Upper lobe of left lung (tissue), 6 donors: ENCODE measurements at regions not wholly inside any gene's neighbourhood (a gene's known extent, or its start where the extent isn't known, plus 50 kb on each side); places are given as distances from the start of the nearest gene placed in this dataset.

Experiments
- ATAC-seq, 2 donors: fragments of 200-7000 bp; cut with Tn5 transposase; one replicate each; pipeline ENCODE4 v1.9.1; 2022; ENCODE audit warnings: mild to moderate bottlenecking in 2 of 2, moderate library complexity in 2 of 2; ENCODE audit not compliant: low FRiP score in 2 of 2
- DNase-seq, 2 donors: peaks; one replicate each; pipeline ENCODE4 v3.0.0-alpha.2; 2019 to 2020
- H3K27ac ChIP-seq, 4 donors: fragments of 200-600 bp; sonication (generic); one replicate each; pipeline ENCODE4 v1.5.1; 2016 to 2019
- H3K27me3 ChIP-seq, 4 donors: fragments of 200-600 bp; sonication (generic); one replicate each; pipeline ENCODE4 v1.5.1; 2017 to 2019
- H3K36me3 ChIP-seq, 4 donors: fragments of 200-600 bp; sonication (generic); one replicate each; pipeline ENCODE4 v1.5.1; 2016 to 2019
- H3K4me1 ChIP-seq, 4 donors: fragments of 200-600 bp; sonication (generic); one replicate each; pipeline ENCODE4 v1.5.1; 2018 to 2019
- H3K4me3 ChIP-seq, 4 donors: fragments of 200-600 bp; sonication (generic); one replicate each; pipeline ENCODE4 v1.5.1; 2017 to 2019; ENCODE audit warnings: mild to moderate bottlenecking in 2 of 4, moderate library complexity in 1 of 4
- H3K9me3 ChIP-seq, 4 donors: fragments of 200-600 bp; sonication (generic); one replicate each; pipeline ENCODE4 v1.5.1; 2018 to 2019
- EP300 ChIP-seq, 4 donors: sonication (generic); formaldehyde crosslinking; IDR thresholded peaks; one replicate each; pipeline ENCODE4 v1.5.1; 2017; ENCODE audit warnings: antibody characterized with exemption in 4 of 4, control low read depth in 2 of 4
- POLR2A ChIP-seq, 4 donors: fragments of 450-650 bp; IDR thresholded peaks; one replicate each; pipeline ENCODE4 v1.5.1; 2016 to 2017; ENCODE audit warnings: antibody characterized with exemption in 4 of 4, mild to moderate bottlenecking in 2 of 4
- POLR2AphosphoS5 ChIP-seq, 2 donors: sonication (generic); formaldehyde crosslinking; IDR thresholded peaks; one replicate each; pipeline ENCODE4 v1.5.1; 2017; ENCODE audit warnings: antibody characterized with exemption in 2 of 2
- WGBS, 2 donors: methylation state at CpG; one replicate each; pipeline ENCODE4 v1.1.5; 2017 to 2018; 5-methylcytosine and 5-hydroxymethylcytosine counted together
- TF ChIP-seq, protein P1 (sequence below), 6 experiments: fragments of 450-650 bp in 4 of 6; fragments of 200-600 bp in 2 of 6; sonication (generic) in 2 of 6; IDR thresholded peaks; one replicate each; pipeline ENCODE4 v1.5.1; 2016 to 2019; ENCODE audit warnings: antibody characterized with exemption in 6 of 6
- donor health status: DM: no; HTN: no; CAD: no; lungs with moderate emphysema.
- donor health status: DM: no; HTN: yes; CAD: no; lungs with severe emphysema.

DNA sequence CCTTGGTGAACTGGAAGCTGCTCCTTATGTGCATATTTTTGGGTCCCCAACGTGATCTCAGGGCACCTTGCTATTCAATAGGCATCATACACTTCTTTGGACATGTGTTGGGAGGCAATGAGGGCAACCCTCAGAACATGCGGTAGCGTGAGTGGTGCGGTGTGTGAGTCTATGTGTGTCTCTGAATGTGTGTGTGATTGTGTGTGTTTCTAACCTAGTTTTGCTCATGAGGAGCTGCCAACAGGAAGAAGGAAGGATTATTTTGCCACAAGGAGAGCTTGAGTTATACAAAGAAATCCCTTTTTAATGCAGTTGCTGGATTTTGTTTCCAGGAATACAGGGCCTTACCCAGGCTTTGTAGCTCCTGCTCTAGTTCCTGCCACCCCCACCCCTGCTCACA, 75.8 kb upstream of the ITGA6 start:
- H3K27ac ChIP-seq, result no peak overlapping the region
- no peak overlapping the region for H3K4me3 ChIP-seq
- TF ChIP-seq, protein P1, sequence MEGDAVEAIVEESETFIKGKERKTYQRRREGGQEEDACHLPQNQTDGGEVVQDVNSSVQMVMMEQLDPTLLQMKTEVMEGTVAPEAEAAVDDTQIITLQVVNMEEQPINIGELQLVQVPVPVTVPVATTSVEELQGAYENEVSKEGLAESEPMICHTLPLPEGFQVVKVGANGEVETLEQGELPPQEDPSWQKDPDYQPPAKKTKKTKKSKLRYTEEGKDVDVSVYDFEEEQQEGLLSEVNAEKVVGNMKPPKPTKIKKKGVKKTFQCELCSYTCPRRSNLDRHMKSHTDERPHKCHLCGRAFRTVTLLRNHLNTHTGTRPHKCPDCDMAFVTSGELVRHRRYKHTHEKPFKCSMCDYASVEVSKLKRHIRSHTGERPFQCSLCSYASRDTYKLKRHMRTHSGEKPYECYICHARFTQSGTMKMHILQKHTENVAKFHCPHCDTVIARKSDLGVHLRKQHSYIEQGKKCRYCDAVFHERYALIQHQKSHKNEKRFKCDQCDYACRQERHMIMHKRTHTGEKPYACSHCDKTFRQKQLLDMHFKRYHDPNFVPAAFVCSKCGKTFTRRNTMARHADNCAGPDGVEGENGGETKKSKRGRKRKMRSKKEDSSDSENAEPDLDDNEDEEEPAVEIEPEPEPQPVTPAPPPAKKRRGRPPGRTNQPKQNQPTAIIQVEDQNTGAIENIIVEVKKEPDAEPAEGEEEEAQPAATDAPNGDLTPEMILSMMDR (IDR thresholded peaks at IDR 0.05), result no peak
- TF ChIP-seq POLR2A (IDR thresholded peaks at IDR 0.05), result no peak
- no peak for TF ChIP-seq POLR2AphosphoS5 (IDR thresholded peaks at IDR 0.05)
- no peak for TF ChIP-seq EP300 (IDR thresholded peaks at IDR 0.05)
- 81 to 90% methylated on average over 4 of the region's 4 CpGs for WGBS, 2 donors
- peak in 1 of 2 donors; percentile 42 for ATAC-seq
- no peak for DNase-seq
- H3K4me1 ChIP-seq, result peaks cover 0 to 6% (median 0%) of the 10 kb centered on the region in 4 donors
- H3K27me3 ChIP-seq, result no peaks in the 10 kb centered on the region
- peaks cover 0 to 5% (median 0%) of the 10 kb centered on the region in 4 donors for H3K9me3 ChIP-seq
- no peaks in the 10 kb centered on the region for H3K36me3 ChIP-seq

DNA sequence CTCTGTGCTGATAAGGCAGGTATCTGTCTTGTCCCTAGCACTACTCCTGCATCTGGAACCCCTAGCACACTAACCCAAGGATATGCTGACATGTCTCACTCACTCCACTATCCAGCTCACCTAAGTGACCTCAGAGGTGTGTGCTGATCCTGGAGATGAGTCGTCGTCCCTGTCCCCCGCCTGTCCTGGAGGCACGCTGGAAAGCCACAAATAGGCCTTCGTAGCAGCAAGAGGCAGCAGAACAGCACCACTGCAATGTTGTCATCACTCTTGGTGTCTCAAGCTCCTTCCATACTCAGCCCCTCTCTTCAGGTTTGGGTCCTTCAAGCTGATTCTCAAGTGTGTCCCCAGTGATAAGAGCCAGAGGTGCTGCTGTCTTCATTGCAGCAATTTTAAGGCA, 73.0 kb upstream of the ITGA6 start:
- no peak overlapping the region for H3K4me3 ChIP-seq
- H3K27me3 ChIP-seq, result no peaks in the 10 kb centered on the region
- WGBS, 2 donors, result 87 to 97% methylated on average over 4 to 5 of the region's 5 CpGs
- no peak for DNase-seq
- no peak for TF ChIP-seq EP300 (IDR thresholded peaks at IDR 0.05)
- TF ChIP-seq, protein P1 (IDR thresholded peaks at IDR 0.05), result no peak
- no peak for TF ChIP-seq POLR2AphosphoS5 (IDR thresholded peaks at IDR 0.05)
- TF ChIP-seq POLR2A (IDR thresholded peaks at IDR 0.05), result no peak
- H3K4me1 ChIP-seq, result peaks cover 0 to 27% (median 0%) of the 10 kb centered on the region in 4 donors
- no peaks in the 10 kb centered on the region for H3K9me3 ChIP-seq
- no peak overlapping the region for H3K27ac ChIP-seq
- ATAC-seq, result no peak
- no peaks in the 10 kb centered on the region for H3K36me3 ChIP-seq

DNA sequence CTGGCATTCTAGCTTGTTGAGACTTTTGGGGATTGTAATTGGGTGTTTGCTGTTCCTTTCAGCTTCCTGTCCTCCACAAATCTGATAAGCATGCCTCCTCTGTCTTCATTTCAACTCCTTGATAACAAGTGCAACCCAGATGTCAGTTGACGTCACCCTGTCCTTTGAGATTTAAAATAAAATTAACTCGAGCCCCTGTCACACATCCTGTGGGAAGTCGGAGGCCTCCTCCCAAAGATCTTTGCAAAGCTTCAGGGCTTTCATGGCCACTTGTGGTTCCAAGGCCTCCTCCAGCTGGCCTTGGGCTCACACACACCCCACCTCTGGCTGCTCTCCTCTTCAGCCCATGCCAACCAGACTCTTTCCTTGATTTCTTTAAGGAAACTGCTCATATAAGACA, 69.9 kb upstream of the ITGA6 start:
- H3K9me3 ChIP-seq, result no peaks in the 10 kb centered on the region
- H3K4me1 ChIP-seq, result peaks cover 0 to 27% (median 0%) of the 10 kb centered on the region in 4 donors
- H3K27ac ChIP-seq, result peak overlapping the region in 2 of 4 donors; percentile 23 to 76
- no peak overlapping the region for H3K4me3 ChIP-seq
- H3K27me3 ChIP-seq, result no peaks in the 10 kb centered on the region
- no peaks in the 10 kb centered on the region for H3K36me3 ChIP-seq
- ATAC-seq (no peak), DNase-seq (no peak)
- WGBS, 2 donors, result 23 to 53% methylated on average over 3 of the region's 3 CpGs
- TF ChIP-seq POLR2AphosphoS5 (IDR thresholded peaks at IDR 0.05) (no peak), EP300 (IDR thresholded peaks at IDR 0.05) (peak in 1 of 4 donors; percentile 68)

DNA sequence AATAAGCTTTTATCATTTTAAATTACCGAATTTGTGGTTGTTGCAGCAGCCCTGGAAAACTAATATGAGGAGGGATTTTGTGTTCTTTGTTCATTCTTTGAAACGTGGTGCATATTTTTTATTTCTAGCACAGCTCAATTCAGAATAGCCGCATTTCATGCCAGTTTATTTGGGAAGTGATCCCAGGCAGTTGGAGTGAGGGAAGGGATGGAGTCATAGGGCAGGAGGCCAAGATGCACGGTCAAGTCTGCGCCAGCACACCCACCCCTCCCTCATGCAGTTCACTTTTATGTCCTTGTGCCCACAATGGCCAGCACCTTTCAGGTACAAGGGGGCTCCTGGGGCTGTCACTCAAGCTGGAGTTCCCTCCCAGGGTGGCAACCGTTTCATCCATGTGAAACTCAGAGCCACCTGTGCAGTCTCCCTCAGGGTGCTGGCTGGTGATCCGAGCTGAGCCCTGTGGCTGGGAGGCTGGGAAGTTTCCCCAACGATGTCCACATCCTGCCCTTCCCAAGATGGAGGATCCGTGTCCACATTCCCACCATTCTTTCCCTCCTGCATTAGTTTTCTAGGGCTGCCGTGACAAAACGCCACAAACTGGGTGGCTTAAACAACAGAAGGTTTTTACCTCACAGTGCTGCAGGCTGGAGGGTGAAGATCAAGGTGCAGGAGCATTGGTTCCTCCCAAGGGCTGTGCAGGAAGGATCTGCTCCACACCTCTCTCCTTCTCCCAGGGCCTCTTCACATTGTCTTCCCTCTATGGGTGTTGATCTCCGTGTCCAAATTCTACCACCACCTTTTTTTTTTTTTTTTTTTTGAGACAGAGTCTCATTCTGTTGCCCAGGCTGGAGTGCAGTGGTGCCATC, 68.5 kb upstream of the ITGA6 start:
- Histone ChIP-seq H3K36me3 (no peaks in the 10 kb centered on the region), H3K4me3 (no peak overlapping the region), H3K27ac (peak overlapping the region in 1 of 4 donors; percentile 76), H3K4me1 (peaks cover 0 to 27% (median 0%) of the 10 kb centered on the region in 4 donors), H3K9me3 (no peaks in the 10 kb centered on the region), H3K27me3 (no peaks in the 10 kb centered on the region)
- ATAC-seq (peak in 1 of 2 donors; percentile 53), DNase-seq (no peak)
- TF ChIP-seq EP300 (IDR thresholded peaks at IDR 0.05), result no peak
- TF ChIP-seq POLR2AphosphoS5 (IDR thresholded peaks at IDR 0.05), result no peak
- no peak for TF ChIP-seq POLR2A (IDR thresholded peaks at IDR 0.05)
- TF ChIP-seq, protein P1 (IDR thresholded peaks at IDR 0.05), result no peak
- WGBS, 2 donors, result 64 to 79% methylated on average over 10 to 12 of the region's 12 CpGs

DNA sequence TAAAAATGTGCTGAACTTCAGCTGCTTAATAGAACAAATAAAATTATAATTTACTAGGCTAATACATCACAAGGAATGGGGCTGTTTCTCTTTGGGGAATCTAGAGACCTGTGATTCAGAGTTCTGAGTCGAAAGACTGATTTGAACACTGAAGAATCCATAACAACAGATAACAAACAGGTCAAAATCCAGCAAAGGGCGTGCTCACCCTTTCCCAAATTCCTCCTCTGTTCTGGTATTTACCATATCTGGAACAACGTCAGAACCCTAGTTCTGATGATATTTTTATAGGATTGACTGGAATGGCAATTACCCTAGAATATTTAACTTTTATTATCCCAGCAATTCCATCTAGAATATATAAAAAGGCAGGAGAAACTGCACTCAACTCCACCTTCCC, 66.0 kb upstream of the ITGA6 start:
- TF ChIP-seq POLR2A (IDR thresholded peaks at IDR 0.05) (no peak), EP300 (IDR thresholded peaks at IDR 0.05) (no peak), POLR2AphosphoS5 (IDR thresholded peaks at IDR 0.05) (no peak)
- TF ChIP-seq, protein P1 (IDR thresholded peaks at IDR 0.05), result no peak
- no peaks in the 10 kb centered on the region for H3K36me3 ChIP-seq
- no peaks in the 10 kb centered on the region for H3K9me3 ChIP-seq
- ATAC-seq (peak in 1 of 2 donors; percentile 52), DNase-seq (no peak)
- WGBS, 2 donors, result 79 to 87% methylated on average over 3 of the region's 3 CpGs
- no peak overlapping the region for H3K4me3 ChIP-seq
- H3K27ac ChIP-seq, result no peak overlapping the region
- no peaks in the 10 kb centered on the region for H3K27me3 ChIP-seq
- H3K4me1 ChIP-seq, result peaks cover 0 to 23% (median 0%) of the 10 kb centered on the region in 4 donors
